GM19397 (cell line): ENCODE measurements at regions not wholly inside any gene's neighbourhood (a gene's known extent, or its start where the extent isn't known, plus 50 kb on each side); places are given as distances from the start of the nearest gene placed in this dataset.
"Not testable (repeated sequence)": the region's sequence is repeated elsewhere in the genome, so short reads cannot be mapped to it uniquely, and the experiment has no call there.

Experiments used
- ATAC-seq: cut with Tn5 transposase; IDR thresholded peaks from one replicate; pipeline ENCODE4 v1.9.1; 2021; ENCODE audit warnings: mild to moderate bottlenecking, moderate library complexity; ENCODE audit not compliant: unreplicated experiment

- not testable (repeated sequence) for ATAC-seq
Observed at GRCh38 chr13:18248533-18249240, 932.9 kb downstream of the TUBA3C start.

- ATAC-seq: not testable (repeated sequence)
Observed at GRCh38 chr13:18240086-18240485, 941.5 kb downstream of the TUBA3C start.

GRCh38 chr13:18238586-18238985, 943.0 kb downstream of the TUBA3C start:
- not testable (repeated sequence) for ATAC-seq

- ATAC-seq: no peak
Observed at GRCh38 chr13:18236528-18236815, 945.2 kb downstream of the TUBA3C start.

GRCh38 chr13:18235756-18236527, 945.7 kb downstream of the TUBA3C start:
- ATAC-seq: no peak

- ATAC-seq: no peak
Observed at GRCh38 chr13:18235172-18235571, 946.5 kb downstream of the TUBA3C start.

- ATAC-seq: not testable (repeated sequence)
Observed at GRCh38 chr13:18234451-18234850, 947.2 kb downstream of the TUBA3C start.

GRCh38 chr13:18233783-18234299, 947.8 kb downstream of the TUBA3C start:
- no peak for ATAC-seq

- ATAC-seq: no peak
Observed at GRCh38 chr13:18232994-18233782, 948.4 kb downstream of the TUBA3C start.

GRCh38 chr13:18232298-18232993, 949.2 kb downstream of the TUBA3C start:
- no peak for ATAC-seq

GRCh38 chr13:18224411-18224810, 957.2 kb downstream of the TUBA3C start:
- not testable (repeated sequence) for ATAC-seq

GRCh38 chr13:18214689-18215088, 966.9 kb downstream of the TUBA3C start:
- not testable (repeated sequence) for ATAC-seq

- ATAC-seq: not testable (repeated sequence)
Observed at GRCh38 chr13:18213511-18213910, 968.1 kb downstream of the TUBA3C start.

GRCh38 chr13:18212873-18213272, 968.8 kb downstream of the TUBA3C start:
- peak; percentile 36 for ATAC-seq

- ATAC-seq: peak; percentile 87
Observed at GRCh38 chr13:18211752-18212560, 969.7 kb downstream of the TUBA3C start.

GRCh38 chr13:18204614-18205178, 976.9 kb downstream of the TUBA3C start:
- not testable (repeated sequence) for ATAC-seq

- not testable (repeated sequence) for ATAC-seq
Observed at GRCh38 chr13:18195365-18195678, 986.3 kb downstream of the TUBA3C start.

GRCh38 chr13:18194631-18195364, 986.8 kb downstream of the TUBA3C start:
- ATAC-seq: not testable (repeated sequence)

- not testable (repeated sequence) for ATAC-seq
Observed at GRCh38 chr13:18194104-18194503, 987.5 kb downstream of the TUBA3C start.
